RWPE1 (cell line): ENCODE measurements at regions not wholly inside any gene's neighbourhood (a gene's known extent, or its start where the extent isn't known, plus 50 kb on each side); places are given as distances from the start of the nearest gene placed in this dataset.
"Not testable (repeated sequence)": the region's sequence is repeated elsewhere in the genome, so short reads cannot be mapped to it uniquely, and the experiment has no call there.

Experiments
- CTCF ChIA-PET: fragments of 350-600 bp; sonication (Branson Sonifier 250); formaldehyde crosslinking; extraction: SDS; loops from one replicate; lab custom pipeline; 2021; lab: Yijun Ruan, JAX
- POLR2A ChIA-PET: fragments of 400-600 bp; formaldehyde crosslinking; extraction: SDS; loops from one replicate; lab custom pipeline; 2020; ENCODE audit warnings: antibody characterized with exemption; ENCODE audit not compliant: low non-redundant PET; lab: Yijun Ruan, JAX
- DNase-seq: peaks from one replicate; pipeline ENCODE4 v3.0.0; 2012; ENCODE audit warnings: low spot score
- H3K27ac ChIP-seq: fragments of 450-650 bp; 2 replicates; pipeline ENCODE4 v1.5.1; 2017
- TF ChIP-seq, protein P1 (sequence below): fragments of 450-650 bp; conservative IDR thresholded peaks from 2 replicates; pipeline ENCODE4 v1.5.1; 2017; ENCODE audit warnings: low read depth, mild to moderate bottlenecking

DNA sequence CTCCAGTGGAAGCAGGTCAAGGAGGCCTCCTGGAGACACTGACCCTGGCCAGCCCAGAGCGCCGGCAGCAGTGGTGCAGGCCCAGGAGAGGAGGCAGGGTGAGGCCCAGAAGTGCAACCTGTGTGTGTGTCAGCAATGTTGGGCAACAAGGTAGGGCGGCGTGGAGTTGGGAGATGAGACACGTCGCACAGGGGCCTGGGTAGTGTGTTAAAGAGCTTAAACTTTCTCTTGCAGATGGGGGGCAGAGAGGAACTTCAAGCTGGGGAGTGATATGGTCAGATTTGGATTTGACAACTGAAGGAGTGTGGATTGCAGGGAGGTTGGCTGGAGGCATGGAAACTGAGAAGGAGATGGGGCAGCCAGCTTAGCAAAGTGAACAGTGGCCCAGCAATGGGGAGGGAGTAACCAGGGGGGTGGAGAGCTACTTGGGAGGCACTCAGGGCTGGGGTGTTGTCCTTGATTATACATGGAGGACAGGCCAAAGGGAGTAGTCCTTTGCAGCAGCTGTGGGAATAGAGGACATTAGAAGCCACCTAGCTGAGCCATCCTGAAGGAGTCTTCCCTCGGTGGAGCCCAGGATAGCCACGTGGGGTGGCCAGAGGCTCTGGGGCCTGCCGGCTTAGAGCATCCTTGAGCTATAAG, 278.6 kb upstream of the HS6ST1 start:
- TF ChIP-seq, protein P1, sequence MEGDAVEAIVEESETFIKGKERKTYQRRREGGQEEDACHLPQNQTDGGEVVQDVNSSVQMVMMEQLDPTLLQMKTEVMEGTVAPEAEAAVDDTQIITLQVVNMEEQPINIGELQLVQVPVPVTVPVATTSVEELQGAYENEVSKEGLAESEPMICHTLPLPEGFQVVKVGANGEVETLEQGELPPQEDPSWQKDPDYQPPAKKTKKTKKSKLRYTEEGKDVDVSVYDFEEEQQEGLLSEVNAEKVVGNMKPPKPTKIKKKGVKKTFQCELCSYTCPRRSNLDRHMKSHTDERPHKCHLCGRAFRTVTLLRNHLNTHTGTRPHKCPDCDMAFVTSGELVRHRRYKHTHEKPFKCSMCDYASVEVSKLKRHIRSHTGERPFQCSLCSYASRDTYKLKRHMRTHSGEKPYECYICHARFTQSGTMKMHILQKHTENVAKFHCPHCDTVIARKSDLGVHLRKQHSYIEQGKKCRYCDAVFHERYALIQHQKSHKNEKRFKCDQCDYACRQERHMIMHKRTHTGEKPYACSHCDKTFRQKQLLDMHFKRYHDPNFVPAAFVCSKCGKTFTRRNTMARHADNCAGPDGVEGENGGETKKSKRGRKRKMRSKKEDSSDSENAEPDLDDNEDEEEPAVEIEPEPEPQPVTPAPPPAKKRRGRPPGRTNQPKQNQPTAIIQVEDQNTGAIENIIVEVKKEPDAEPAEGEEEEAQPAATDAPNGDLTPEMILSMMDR: no peak
- H3K27ac ChIP-seq: no peak overlapping the region
- no peak for DNase-seq
- ChIA-PET CTCF (no interaction called here), POLR2A (no interaction called here)

DNA sequence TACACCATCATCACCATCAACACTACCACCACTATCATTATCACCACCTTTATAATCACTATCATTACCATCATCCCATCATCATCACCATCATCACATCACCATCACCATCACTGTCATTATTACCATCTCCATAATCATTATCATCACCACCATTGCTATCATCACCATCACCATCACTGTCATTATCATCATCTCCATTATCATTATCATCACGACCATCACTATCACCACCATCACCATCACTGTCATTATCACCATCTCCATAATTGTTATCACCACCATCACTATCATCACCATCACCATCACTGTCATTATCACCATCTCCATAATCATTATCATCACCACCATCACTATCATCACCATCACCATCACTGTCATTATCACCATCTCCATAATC, 279.6 kb upstream of the HS6ST1 start:
- POLR2A ChIA-PET, DNase-seq, CTCF ChIA-PET, H3K27ac ChIP-seq: not testable (repeated sequence)

DNA sequence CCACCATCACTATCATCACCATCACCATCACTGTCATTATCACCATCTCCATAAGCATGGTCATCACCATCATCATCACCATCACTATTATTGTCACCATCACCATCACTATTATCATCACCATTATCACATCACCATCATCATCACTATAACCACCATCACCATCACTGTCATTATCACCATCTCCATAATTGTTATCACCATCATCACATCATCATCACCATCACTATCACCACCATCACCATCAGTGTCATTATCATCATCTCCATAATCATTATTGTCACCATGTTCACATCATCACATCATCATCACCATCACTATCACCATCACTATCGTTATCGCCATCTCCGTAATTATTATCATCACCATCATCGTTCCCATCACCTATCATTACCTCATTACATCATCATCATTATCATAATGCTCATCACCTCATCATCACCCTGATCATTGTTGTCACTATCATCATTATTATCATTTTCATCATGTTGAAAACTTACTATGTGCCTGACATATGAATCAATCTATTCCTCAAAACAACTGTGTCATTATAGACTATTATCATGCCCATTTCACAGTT, 280.3 kb upstream of the HS6ST1 start:
- no peak for DNase-seq
- TF ChIP-seq, protein P1: no peak
- no peak overlapping the region for H3K27ac ChIP-seq
- ChIA-PET CTCF (interaction anchor here (0.7 kb wide), 1 partner anchor 735 kb away, joined by 3 read pairs; no protein-coding TSS in a partner anchor), POLR2A (no interaction called here)

DNA sequence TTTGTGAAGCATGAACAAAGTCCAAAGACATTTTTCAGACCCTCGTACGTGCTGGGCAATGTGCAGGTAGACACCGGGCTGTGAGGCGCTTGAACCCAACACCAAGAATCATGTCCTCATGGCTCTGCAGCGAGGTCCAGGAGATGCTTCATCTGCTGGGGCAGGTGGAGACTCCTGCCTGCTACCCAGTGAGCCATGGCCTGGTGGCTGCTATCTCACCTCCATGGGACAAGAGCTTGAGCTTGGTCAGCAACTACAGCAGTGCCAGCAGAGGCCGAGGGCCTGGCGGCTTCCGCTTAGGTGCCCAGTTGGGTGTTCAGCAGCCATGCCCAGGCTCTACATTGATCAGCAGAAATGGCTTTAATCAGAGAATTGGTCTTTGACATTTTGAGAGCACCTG, 281.0 kb upstream of the HS6ST1 start:
- no peak for DNase-seq
- TF ChIP-seq, protein P1: no peak
- ChIA-PET CTCF (interaction anchor here (0.7 kb wide), 1 partner anchor 735 kb away, joined by 3 read pairs; no protein-coding TSS in a partner anchor), POLR2A (no interaction called here)
- H3K27ac ChIP-seq: no peak overlapping the region

DNA sequence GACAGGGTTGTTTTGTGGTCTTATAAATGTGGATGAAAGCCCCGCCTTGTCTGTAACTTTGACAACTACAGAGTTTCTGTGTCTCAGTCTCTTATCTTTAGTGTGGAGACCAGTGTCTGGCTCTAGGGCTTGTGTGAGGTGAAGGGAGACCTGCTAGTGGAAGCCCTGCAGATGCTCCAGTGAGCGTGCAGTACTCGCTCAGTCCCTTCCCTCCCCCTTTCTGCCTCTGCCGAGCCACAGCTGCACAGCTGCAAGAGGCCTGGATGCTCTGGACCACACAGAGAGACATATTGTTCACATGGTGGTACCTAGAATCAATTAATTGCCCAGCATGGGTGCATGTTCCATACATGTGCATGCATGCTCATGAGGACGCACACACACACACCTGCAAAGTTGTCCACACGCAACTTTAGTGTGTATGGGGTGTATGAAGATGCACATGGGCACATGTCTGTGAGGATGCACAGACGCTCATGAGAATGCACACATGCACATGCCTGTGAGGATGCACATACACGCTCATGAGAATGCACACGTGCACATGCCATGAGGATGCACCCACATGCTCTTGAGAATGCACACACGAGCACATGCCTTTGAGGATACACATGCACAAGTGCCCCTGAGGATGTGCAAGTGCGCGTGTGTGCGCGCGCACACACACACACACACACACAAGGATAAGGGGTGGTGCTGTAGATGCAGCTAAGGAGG, 282.1 kb upstream of the HS6ST1 start:
- TF ChIP-seq, protein P1: no peak
- CTCF ChIA-PET: no interaction called here
- POLR2A ChIA-PET: no interaction called here
- DNase-seq: no peak
- no peak overlapping the region for H3K27ac ChIP-seq

DNA sequence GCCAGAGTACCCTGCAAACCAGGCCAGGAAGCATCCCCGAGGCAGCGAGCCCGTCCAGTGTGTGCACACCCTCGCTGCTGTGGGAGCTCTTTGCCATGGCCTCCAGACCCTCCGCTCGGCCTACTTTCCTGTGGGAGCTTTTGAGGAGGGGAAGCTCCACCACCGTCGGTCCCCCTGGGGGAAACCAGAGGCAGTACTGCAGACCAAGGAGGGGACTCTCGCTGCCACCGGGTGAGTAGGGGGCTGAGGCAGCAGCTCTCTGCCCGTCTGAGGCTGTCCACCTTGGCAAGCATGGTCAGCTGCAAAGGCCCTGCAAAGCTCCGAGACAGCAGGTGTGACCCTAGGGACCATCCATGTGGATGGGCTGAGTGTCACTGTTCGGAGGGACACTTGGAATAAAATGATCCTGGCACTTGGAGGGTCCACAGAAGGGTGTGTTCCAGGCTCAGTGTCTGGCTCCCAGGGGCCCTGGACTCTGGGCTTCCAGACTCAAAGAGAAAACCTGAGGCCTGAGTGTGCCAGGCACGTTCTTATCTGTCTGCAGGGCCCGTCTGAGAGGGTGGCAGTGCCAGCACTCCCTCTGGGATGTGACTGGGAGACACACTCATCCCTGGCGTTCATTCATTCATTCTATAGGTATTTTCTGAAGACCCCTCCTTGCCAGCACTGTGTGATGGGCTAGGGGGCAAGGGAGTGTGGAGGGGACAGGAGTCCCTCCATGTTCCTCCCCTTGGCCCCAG, 282.8 kb upstream of the HS6ST1 start:
- POLR2A ChIA-PET: no interaction called here
- no peak for DNase-seq
- CTCF ChIA-PET: no interaction called here
- H3K27ac ChIP-seq: no peak overlapping the region
- TF ChIP-seq, protein P1: no peak
